DND-41 (cell line): ENCODE measurements at regions not wholly inside any gene's neighbourhood (a gene's known extent, or its start where the extent isn't known, plus 50 kb on each side); places are given as distances from the start of the nearest gene placed in this dataset.

Source experiments
- ATAC-seq: fragments of 200-7000 bp; cut with Tn5 transposase; 3 replicates; pipeline ENCODE4 v1.9.1; 2021; ENCODE audit warnings: low read depth; ENCODE audit not compliant: insufficient read depth
- DNase-seq: peaks from one replicate; pipeline ENCODE4 v3.0.0-alpha.2; 2020
- H2AFZ ChIP-seq: 2 replicates; pipeline ENCODE4 v1.6.0; 2012; ENCODE audit warnings: low read depth, low read length
- H3K27ac ChIP-seq: 2 replicates; pipeline ENCODE4 v1.5.1; 2012; ENCODE audit warnings: low read length, inconsistent platforms
- H3K27me3 ChIP-seq: fragments of 200-600 bp; sonication (generic); 2 replicates; pipeline ENCODE4 v1.6.0; 2012; ENCODE audit warnings: low read length, mild to moderate bottlenecking, inconsistent platforms; ENCODE audit not compliant: insufficient read depth, poor library complexity
- H3K36me3 ChIP-seq: 2 replicates; pipeline ENCODE4 v1.5.1; 2012; ENCODE audit warnings: low read length, inconsistent platforms; ENCODE audit not compliant: insufficient read depth
- H3K4me1 ChIP-seq: 2 replicates; pipeline ENCODE4 v1.5.1; 2012; ENCODE audit warnings: mild to moderate bottlenecking, low read length; ENCODE audit not compliant: insufficient read depth
- H3K4me2 ChIP-seq: 2 replicates; pipeline ENCODE4 v1.6.0; 2012; ENCODE audit warnings: mild to moderate bottlenecking, moderate library complexity, low read length, inconsistent platforms; ENCODE audit not compliant: insufficient read depth
- H3K4me3 ChIP-seq, 2 experiments: fragments of 200-600 bp in 1 of 2; shearing (Covaris generic) in 1 of 2; 2 replicates each; pipeline ENCODE4 v1.5.1; 2012 to 2016; ENCODE audit warnings: inconsistent platforms in 2 of 2, low read length in 2 of 2, mild to moderate bottlenecking in 2 of 2, low read depth in 1 of 2, moderate library complexity in 1 of 2
- H3K79me2 ChIP-seq: 2 replicates; pipeline ENCODE4 v1.6.0; 2012; ENCODE audit warnings: low read length, inconsistent platforms; ENCODE audit not compliant: insufficient read depth
- H3K9ac ChIP-seq: 2 replicates; pipeline ENCODE4 v1.6.0; 2012; ENCODE audit warnings: low read depth, mild to moderate bottlenecking, inconsistent platforms, low read length, moderate library complexity
- H3K9me3 ChIP-seq: 2 replicates; pipeline ENCODE4 v1.5.1; 2012; ENCODE audit warnings: low read length, moderate library complexity, mild to moderate bottlenecking, inconsistent platforms; ENCODE audit not compliant: insufficient read depth, severe bottlenecking
- H4K20me1 ChIP-seq: 2 replicates; pipeline ENCODE4 v1.6.0; 2012; ENCODE audit warnings: low read length; ENCODE audit not compliant: insufficient read depth
- EZH2 ChIP-seq: IDR thresholded peaks from 3 replicates; pipeline ENCODE4 v1.6.1; 2012; ENCODE audit warnings: borderline replicate concordance, low read depth, mild to moderate bottlenecking, moderate library complexity, low read length, inconsistent platforms; ENCODE audit not compliant: severe bottlenecking
- TF ChIP-seq, protein P1 (sequence below): IDR thresholded peaks from 2 replicates; pipeline ENCODE4 v1.5.1; 2012; ENCODE audit warnings: borderline replicate concordance, low read length, moderate library complexity, mild to moderate bottlenecking; ENCODE audit not compliant: poor library complexity, severe bottlenecking; ENCODE audit errors: extremely low read depth

DNA sequence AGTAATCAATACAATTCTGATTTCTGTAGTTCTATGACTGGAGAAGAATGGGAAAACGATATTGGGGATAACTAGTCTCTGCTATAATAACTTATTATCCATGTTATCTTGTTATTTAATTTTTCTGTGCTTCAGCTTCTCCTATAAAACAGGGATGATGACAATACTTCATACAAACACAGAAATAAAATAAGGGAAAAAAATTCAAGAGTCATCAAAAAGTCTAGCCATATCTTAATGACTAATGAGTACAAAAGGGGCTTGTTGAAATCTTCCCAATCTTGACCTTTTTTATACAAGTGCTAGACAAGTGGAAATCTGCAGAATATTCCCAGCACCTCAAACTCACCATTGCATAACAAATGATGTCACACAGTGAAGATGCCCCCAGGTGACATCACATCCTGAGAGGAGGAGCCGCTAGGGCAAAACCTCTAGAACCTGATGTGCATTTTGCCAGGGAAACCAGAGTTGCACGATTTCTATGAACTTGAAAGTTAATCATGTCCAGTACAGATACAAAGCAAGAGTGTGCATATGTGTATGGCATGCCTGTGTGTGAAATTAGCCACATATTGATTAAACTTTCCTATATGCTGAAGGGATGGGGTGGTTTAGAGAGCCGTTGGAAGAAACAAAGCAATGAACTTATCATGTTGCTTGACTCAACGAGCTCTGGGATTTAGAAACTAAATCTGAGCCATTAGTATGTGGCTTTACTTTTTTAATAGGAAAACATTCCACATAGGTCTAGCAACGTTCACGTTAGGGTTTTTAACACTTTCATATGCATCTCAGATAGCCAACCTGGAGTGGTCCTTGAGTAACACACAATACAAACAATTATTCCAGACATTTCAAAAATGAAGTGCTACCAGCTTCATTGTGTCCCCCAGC is 278.9 kb downstream of the SLC4A3 start:
- H3K9ac ChIP-seq: no peak overlapping the region
- no peak overlapping the region for H2AFZ ChIP-seq
- no peak for TF ChIP-seq EZH2
- TF ChIP-seq, protein P1, sequence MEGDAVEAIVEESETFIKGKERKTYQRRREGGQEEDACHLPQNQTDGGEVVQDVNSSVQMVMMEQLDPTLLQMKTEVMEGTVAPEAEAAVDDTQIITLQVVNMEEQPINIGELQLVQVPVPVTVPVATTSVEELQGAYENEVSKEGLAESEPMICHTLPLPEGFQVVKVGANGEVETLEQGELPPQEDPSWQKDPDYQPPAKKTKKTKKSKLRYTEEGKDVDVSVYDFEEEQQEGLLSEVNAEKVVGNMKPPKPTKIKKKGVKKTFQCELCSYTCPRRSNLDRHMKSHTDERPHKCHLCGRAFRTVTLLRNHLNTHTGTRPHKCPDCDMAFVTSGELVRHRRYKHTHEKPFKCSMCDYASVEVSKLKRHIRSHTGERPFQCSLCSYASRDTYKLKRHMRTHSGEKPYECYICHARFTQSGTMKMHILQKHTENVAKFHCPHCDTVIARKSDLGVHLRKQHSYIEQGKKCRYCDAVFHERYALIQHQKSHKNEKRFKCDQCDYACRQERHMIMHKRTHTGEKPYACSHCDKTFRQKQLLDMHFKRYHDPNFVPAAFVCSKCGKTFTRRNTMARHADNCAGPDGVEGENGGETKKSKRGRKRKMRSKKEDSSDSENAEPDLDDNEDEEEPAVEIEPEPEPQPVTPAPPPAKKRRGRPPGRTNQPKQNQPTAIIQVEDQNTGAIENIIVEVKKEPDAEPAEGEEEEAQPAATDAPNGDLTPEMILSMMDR: no peak
- H3K4me2 ChIP-seq: no peak overlapping the region
- no peaks in the 10 kb centered on the region for H3K4me1 ChIP-seq
- H3K79me2 ChIP-seq: no peaks in the 10 kb centered on the region
- H3K27me3 ChIP-seq: peaks cover 8% of the 10 kb centered on the region
- no peaks in the 10 kb centered on the region for H3K9me3 ChIP-seq
- DNase-seq (no peak), ATAC-seq (no peak)
- no peaks in the 10 kb centered on the region for H3K36me3 ChIP-seq
- no peaks in the 10 kb centered on the region for H4K20me1 ChIP-seq
- H3K4me3 ChIP-seq: no peak overlapping the region
- no peak overlapping the region for H3K27ac ChIP-seq

DNA sequence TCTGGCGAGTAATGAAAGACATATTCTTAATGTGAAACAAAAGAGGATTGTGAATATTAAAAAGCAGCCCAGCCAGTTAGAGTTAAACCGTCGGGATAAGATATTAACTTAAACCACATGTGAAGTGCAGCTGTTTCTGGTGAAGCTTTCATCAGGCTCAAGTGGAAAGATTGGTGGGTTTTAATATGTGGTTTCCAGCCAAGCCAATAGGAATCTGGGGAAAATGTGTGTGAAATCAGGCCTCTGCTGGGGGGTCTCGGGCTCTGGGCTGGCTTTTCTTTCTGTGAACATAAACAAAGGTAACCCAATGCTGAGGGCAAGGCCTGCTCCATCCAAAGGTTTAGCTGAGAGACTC is 279.6 kb downstream of the SLC4A3 start:
- Histone ChIP-seq H3K4me1 (no peaks in the 10 kb centered on the region), H3K4me2 (no peak overlapping the region), H3K27ac (no peak overlapping the region), H4K20me1 (no peaks in the 10 kb centered on the region), H3K27me3 (peaks cover 8% of the 10 kb centered on the region), H3K36me3 (no peaks in the 10 kb centered on the region), H3K4me3 (no peak overlapping the region), H3K79me2 (no peaks in the 10 kb centered on the region), H3K9me3 (no peaks in the 10 kb centered on the region), H2AFZ (no peak overlapping the region), H3K9ac (no peak overlapping the region)
- DNase-seq (no peak), ATAC-seq (no peak)
- no peak for TF ChIP-seq EZH2
- TF ChIP-seq, protein P1: no peak

DNA sequence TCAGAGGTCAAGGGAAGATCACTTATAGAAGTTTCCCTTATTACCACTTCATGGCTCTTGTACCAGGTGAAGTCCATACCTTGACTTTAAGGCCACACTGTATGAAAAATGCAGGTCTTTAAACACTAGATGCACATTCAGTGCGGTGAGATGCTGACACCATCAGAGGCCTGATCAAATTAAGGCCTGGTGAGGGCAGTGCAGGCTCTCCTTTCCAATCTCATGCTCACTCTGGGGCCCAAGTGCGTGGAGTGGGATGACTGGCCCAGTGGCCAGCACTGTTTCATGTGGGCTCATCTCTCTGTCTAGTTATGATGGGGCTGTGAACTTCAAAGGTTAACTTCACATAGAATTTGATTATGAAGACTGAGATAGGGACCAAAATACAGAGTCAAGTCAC is 281.1 kb downstream of the SLC4A3 start:
- Histone ChIP-seq H3K27ac (no peak overlapping the region), H3K36me3 (no peaks in the 10 kb centered on the region), H4K20me1 (no peaks in the 10 kb centered on the region), H3K4me3 (no peak overlapping the region), H3K4me2 (no peak overlapping the region), H3K27me3 (peaks cover 5% of the 10 kb centered on the region), H2AFZ (no peak overlapping the region), H3K9me3 (no peaks in the 10 kb centered on the region), H3K79me2 (no peaks in the 10 kb centered on the region), H3K9ac (no peak overlapping the region), H3K4me1 (no peaks in the 10 kb centered on the region)
- DNase-seq: no peak
- TF ChIP-seq, protein P1: no peak
- no peak for TF ChIP-seq EZH2
- ATAC-seq: no peak

DNA sequence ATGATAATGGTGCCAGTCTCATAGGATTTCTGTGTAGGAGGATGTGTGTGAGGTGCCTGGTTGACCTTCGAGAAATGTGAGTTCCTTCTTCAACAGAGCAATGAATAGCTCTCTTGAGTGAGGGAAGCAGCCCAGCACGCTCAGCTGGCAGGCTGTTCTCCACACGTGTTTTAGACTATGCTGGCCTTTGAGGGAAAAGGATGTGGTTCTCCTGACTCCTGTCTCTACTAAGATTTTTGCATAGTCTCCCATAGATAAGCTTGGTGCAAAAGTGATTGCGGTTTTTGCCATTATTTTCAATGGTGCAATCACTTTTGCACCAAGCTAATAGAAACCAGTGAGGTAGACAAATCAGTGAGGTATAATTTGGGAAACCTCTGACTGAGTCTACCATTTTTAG is 284.1 kb downstream of the SLC4A3 start:
- Histone ChIP-seq H3K27ac (no peak overlapping the region), H3K9ac (no peak overlapping the region), H3K36me3 (no peaks in the 10 kb centered on the region), H4K20me1 (no peaks in the 10 kb centered on the region), H2AFZ (no peak overlapping the region), H3K27me3 (no peaks in the 10 kb centered on the region), H3K4me1 (no peaks in the 10 kb centered on the region), H3K79me2 (no peaks in the 10 kb centered on the region), H3K9me3 (no peaks in the 10 kb centered on the region), H3K4me3 (no peak overlapping the region), H3K4me2 (no peak overlapping the region)
- ATAC-seq (no peak), DNase-seq (no peak)
- TF ChIP-seq, protein P1: no peak
- no peak for TF ChIP-seq EZH2
